ENCODE measurements at regions not wholly inside any gene's neighbourhood (a gene's known extent, or its start where the extent isn't known, plus 50 kb on each side); places are given as distances from the start of the nearest gene placed in this dataset.

DNA sequence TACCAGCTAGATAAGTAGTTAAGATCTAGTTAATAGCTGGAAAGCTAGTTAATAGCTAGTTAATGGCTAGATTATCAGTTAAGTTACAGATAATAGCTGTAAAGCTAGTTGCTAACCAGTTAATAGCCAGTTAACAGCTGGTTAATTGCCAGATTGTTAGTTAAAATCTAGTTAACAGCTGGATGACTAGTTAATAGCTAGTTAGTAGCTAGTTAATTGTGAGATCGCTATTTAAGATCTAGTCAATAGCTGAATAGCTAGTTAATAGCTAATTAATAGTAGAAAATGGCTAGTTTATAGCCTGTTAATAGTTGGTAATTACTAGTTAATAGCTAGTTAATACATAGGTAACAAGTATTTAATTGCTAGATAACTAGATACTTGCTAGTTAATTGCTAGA lies 630.5 kb upstream of the CT83 start:
- 91% methylated on average over 1 of the region's 1 CpG; no CpG with 5 or more reads in 1 of the 2 donors for WGBS, 2 donors (ENCODE audit: low coverage in 1 of 2)
- DNase-seq, result no peak
- intact Hi-C loops (cut with DNase I; ENCODE audit: low total_unique reads) (no loop called here), in situ Hi-C loops (cut with MboI; ENCODE audit: low pct_ligation_motif_present in 1 of 4, low pct_unique_long_range_greater_than_20kb in 1 of 4, low sequenced_read_pairs in 3 of 4) (no loop called here)
- no peak overlapping the region for H3K4me3 ChIP-seq
- TF ChIP-seq EP300 (IDR thresholded peaks at IDR 0.05; ENCODE audit: low read depth), result no peak
- TF ChIP-seq, protein P1, sequence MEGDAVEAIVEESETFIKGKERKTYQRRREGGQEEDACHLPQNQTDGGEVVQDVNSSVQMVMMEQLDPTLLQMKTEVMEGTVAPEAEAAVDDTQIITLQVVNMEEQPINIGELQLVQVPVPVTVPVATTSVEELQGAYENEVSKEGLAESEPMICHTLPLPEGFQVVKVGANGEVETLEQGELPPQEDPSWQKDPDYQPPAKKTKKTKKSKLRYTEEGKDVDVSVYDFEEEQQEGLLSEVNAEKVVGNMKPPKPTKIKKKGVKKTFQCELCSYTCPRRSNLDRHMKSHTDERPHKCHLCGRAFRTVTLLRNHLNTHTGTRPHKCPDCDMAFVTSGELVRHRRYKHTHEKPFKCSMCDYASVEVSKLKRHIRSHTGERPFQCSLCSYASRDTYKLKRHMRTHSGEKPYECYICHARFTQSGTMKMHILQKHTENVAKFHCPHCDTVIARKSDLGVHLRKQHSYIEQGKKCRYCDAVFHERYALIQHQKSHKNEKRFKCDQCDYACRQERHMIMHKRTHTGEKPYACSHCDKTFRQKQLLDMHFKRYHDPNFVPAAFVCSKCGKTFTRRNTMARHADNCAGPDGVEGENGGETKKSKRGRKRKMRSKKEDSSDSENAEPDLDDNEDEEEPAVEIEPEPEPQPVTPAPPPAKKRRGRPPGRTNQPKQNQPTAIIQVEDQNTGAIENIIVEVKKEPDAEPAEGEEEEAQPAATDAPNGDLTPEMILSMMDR (IDR thresholded peaks at IDR 0.05), result no peak
- no peak for TF ChIP-seq POLR2A (IDR thresholded peaks at IDR 0.05)
- no peak for TF ChIP-seq POLR2AphosphoS5 (IDR thresholded peaks at IDR 0.05)
- H3K9me3 ChIP-seq, result no peaks in the 10 kb centered on the region
- H3K27me3 ChIP-seq, result no peaks in the 10 kb centered on the region
- H3K36me3 ChIP-seq, result no peaks in the 10 kb centered on the region
- H3K4me1 ChIP-seq, result no peaks in the 10 kb centered on the region
- no peak overlapping the region for H3K27ac ChIP-seq

DNA sequence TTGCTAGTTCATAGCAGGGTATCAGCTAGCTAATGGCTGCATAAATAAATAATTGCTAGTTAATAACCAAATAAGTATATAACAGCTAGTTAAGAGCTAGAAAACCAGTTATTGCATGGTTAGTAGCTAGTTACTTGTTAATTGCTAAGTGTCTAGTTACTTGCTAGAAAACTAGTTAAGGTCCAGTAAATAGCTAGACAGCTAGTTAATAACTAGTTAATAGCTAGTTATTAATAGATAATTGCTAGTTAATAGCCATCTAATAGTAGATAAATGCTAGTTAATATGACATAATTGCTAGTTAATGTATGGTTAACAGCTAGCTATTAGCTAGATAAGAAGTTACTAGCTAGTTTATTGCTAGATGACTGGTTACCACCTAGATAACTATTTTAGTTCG lies 629.9 kb upstream of the CT83 start:
- in situ Hi-C loops (cut with MboI; ENCODE audit: low pct_ligation_motif_present in 1 of 4, low pct_unique_long_range_greater_than_20kb in 1 of 4, low sequenced_read_pairs in 3 of 4) (no loop called here), intact Hi-C loops (cut with DNase I; ENCODE audit: low total_unique reads) (no loop called here)
- no peak for DNase-seq
- H3K4me3 ChIP-seq, result no peak overlapping the region
- H3K36me3 ChIP-seq, result no peaks in the 10 kb centered on the region
- H3K4me1 ChIP-seq, result no peaks in the 10 kb centered on the region
- no peak overlapping the region for H3K27ac ChIP-seq
- H3K9me3 ChIP-seq, result no peaks in the 10 kb centered on the region
- H3K27me3 ChIP-seq, result no peaks in the 10 kb centered on the region
- 53 to 71% methylated on average over 1 of the region's 1 CpG for WGBS, 2 donors (ENCODE audit: low coverage in 1 of 2)
- TF ChIP-seq POLR2A (IDR thresholded peaks at IDR 0.05) (no peak), EP300 (IDR thresholded peaks at IDR 0.05; ENCODE audit: low read depth) (no peak)
- TF ChIP-seq, protein P1 (IDR thresholded peaks at IDR 0.05), result no peak

DNA sequence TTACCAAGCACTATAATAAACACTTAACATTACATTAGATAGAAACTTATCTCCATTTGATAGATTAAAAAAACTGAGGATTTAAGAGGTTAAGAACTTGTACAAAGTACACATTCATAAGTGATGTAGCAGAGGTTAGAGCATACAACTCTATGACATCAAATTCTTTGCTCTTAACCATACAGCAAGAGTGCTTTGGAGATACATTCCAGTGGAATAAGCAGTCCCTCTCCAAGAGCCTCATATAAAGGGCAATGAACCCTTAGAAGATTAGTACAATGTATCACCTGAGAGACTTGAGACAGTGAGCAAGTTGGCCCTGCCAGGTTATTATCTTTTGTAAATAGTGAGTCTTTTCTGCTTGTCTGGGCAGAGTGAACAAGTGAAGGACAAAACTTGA lies 600.4 kb upstream of the CT83 start:
- in situ Hi-C loops (cut with MboI; ENCODE audit: low pct_ligation_motif_present in 1 of 4, low pct_unique_long_range_greater_than_20kb in 1 of 4, low sequenced_read_pairs in 3 of 4) (no loop called here), intact Hi-C loops (cut with DNase I; ENCODE audit: low total_unique reads) (no loop called here)
- no peaks in the 10 kb centered on the region for H3K4me1 ChIP-seq
- H3K4me3 ChIP-seq, result no peak overlapping the region
- TF ChIP-seq EP300 (IDR thresholded peaks at IDR 0.05; ENCODE audit: low read depth), result no peak
- no peak for TF ChIP-seq POLR2AphosphoS5 (IDR thresholded peaks at IDR 0.05)
- no peak for TF ChIP-seq POLR2A (IDR thresholded peaks at IDR 0.05)
- TF ChIP-seq, protein P1 (IDR thresholded peaks at IDR 0.05), result no peak
- H3K9me3 ChIP-seq, result no peaks in the 10 kb centered on the region
- H3K27me3 ChIP-seq, result no peaks in the 10 kb centered on the region
- H3K36me3 ChIP-seq, result no peaks in the 10 kb centered on the region
- no peak overlapping the region for H3K27ac ChIP-seq
- no peak for DNase-seq

DNA sequence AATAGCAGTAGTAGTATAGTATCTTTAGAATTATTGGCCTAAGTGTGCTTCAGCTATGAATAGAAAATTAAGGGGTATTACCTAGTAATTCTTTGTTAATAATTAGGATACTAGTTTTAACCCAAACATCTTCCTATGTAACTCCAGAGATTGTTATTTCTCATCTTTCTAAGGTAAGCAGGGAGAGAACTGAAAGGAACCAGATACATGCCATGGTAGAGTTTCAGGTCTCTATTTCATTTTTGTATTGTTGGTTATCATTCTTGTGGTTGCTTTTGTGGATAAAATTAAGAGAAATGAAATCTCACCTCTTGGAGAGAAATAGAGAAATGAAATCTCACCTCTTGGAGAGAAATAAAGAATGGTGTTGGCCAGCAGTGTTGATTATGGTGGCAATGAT lies 597.1 kb upstream of the CT83 start:
- intact Hi-C loops (cut with DNase I; ENCODE audit: low total_unique reads), result no loop called here
- Histone ChIP-seq H3K4me3 (no peak overlapping the region), H3K27ac (no peak overlapping the region), H3K4me1 (no peaks in the 10 kb centered on the region), H3K9me3 (no peaks in the 10 kb centered on the region), H3K36me3 (no peaks in the 10 kb centered on the region), H3K27me3 (no peaks in the 10 kb centered on the region)
- in situ Hi-C loops (cut with MboI; ENCODE audit: low pct_ligation_motif_present in 1 of 4, low pct_unique_long_range_greater_than_20kb in 1 of 4, low sequenced_read_pairs in 3 of 4), result no loop called here
- TF ChIP-seq, protein P1 (IDR thresholded peaks at IDR 0.05), result no peak
- TF ChIP-seq POLR2AphosphoS5 (IDR thresholded peaks at IDR 0.05), result no peak
- TF ChIP-seq EP300 (IDR thresholded peaks at IDR 0.05; ENCODE audit: low read depth), result no peak
- TF ChIP-seq POLR2A (IDR thresholded peaks at IDR 0.05), result no peak
- no peak for DNase-seq
